DOHH2 (cell line): ENCODE measurements at regions not wholly inside any gene's neighbourhood (a gene's known extent, or its start where the extent isn't known, plus 50 kb on each side); places are given as distances from the start of the nearest gene placed in this dataset.

Source experiments
- H3F3A ChIP-seq: fragments of 200-600 bp; sonication (generic), shearing (Covaris generic); 2 replicates; pipeline ENCODE4 v1.6.0; 2016; ENCODE audit warnings: antibody characterized with exemption, mild to moderate bottlenecking; ENCODE audit not compliant: control insufficient read depth, insufficient read depth
- H3K27ac ChIP-seq: fragments of 200-600 bp; sonication (generic); 2 replicates; pipeline ENCODE4 v1.5.1; 2014; ENCODE audit warnings: low read depth, mild to moderate bottlenecking, low read length, moderate library complexity
- H3K27me3 ChIP-seq: fragments of 200-600 bp; sonication (generic); 2 replicates; pipeline ENCODE4 v1.6.1; 2014; ENCODE audit warnings: mild to moderate bottlenecking, low read length, mixed read lengths; ENCODE audit not compliant: control insufficient read depth
- H3K36me3 ChIP-seq: fragments of 200-600 bp; sonication (generic); 2 replicates; pipeline ENCODE4 v1.6.1; 2014; ENCODE audit warnings: mild to moderate bottlenecking, low read length, moderate library complexity, mixed read lengths; ENCODE audit not compliant: control insufficient read depth
- H3K4me1 ChIP-seq: fragments of 200-600 bp; sonication (generic); 2 replicates; pipeline ENCODE4 v1.6.1; 2014; ENCODE audit warnings: mild to moderate bottlenecking, low read length, mixed read lengths; ENCODE audit not compliant: control insufficient read depth
- H3K4me2 ChIP-seq: fragments of 200-600 bp; sonication (generic); 2 replicates; pipeline ENCODE4 v1.6.0; 2014; ENCODE audit warnings: mild to moderate bottlenecking, low read length, moderate library complexity
- H3K4me3 ChIP-seq: fragments of 200-600 bp; sonication (generic); 2 replicates; pipeline ENCODE4 v1.5.1; 2014; ENCODE audit warnings: mild to moderate bottlenecking, low read length, mixed read lengths
- H3K79me2 ChIP-seq: fragments of 200-600 bp; sonication (generic); 2 replicates; pipeline ENCODE4 v1.6.1; 2014; ENCODE audit warnings: mild to moderate bottlenecking, low read length, mixed read lengths; ENCODE audit not compliant: control insufficient read depth
- H3K9me2 ChIP-seq: fragments of 200-600 bp; sonication (generic); replicated peaks from 2 replicates; pipeline ENCODE4 v1.6.1; 2014; ENCODE audit warnings: mild to moderate bottlenecking, low read length, mixed read lengths; ENCODE audit not compliant: control insufficient read depth
- H3K9me3 ChIP-seq: fragments of 200-600 bp; sonication (generic); 2 replicates; pipeline ENCODE4 v1.6.1; 2014; ENCODE audit warnings: antibody characterized with exemption, low read length, mixed read lengths; ENCODE audit not compliant: control insufficient read depth, insufficient read depth
- H4K20me1 ChIP-seq: fragments of 200-600 bp; sonication (generic); 2 replicates; pipeline ENCODE4 v1.6.0; 2014; ENCODE audit warnings: low read depth, mild to moderate bottlenecking, antibody characterized with exemption, low read length, moderate library complexity; ENCODE audit not compliant: control insufficient read depth, insufficient read depth
- CTCF ChIP-seq: fragments of 200-600 bp; sonication (generic); IDR thresholded peaks from one replicate; pipeline ENCODE4 v1.5.1; 2014; ENCODE audit warnings: antibody characterized with exemption, mild to moderate bottlenecking, low read depth, low read length; ENCODE audit not compliant: poor library complexity, severe bottlenecking
- EZH2phosphoT487 ChIP-seq: fragments of 200-600 bp; sonication (generic); IDR thresholded peaks from 2 replicates; pipeline ENCODE4 v1.6.1; 2017; ENCODE audit warnings: borderline replicate concordance, mild to moderate bottlenecking, antibody characterized with exemption, low read length, moderate library complexity, mixed read lengths

- H3K36me3 ChIP-seq: no peaks in the 10 kb centered on the region
- H3K27ac ChIP-seq: no peak overlapping the region
- TF ChIP-seq EZH2phosphoT487 (no peak), CTCF (no peak)
- H3K4me3 ChIP-seq: no peak overlapping the region
- H3F3A ChIP-seq: no peaks in the 10 kb centered on the region
- no peaks in the 10 kb centered on the region for H3K27me3 ChIP-seq
- no peak overlapping the region for H3K4me2 ChIP-seq
- H3K4me1 ChIP-seq: no peaks in the 10 kb centered on the region
- H4K20me1 ChIP-seq: no peaks in the 10 kb centered on the region
- H3K9me3 ChIP-seq: no peaks in the 10 kb centered on the region
- no peaks in the 10 kb centered on the region for H3K79me2 ChIP-seq
- no peaks in the 10 kb centered on the region for H3K9me2 ChIP-seq
These were observed 1064.6 kb downstream of the BCL11B start for GRCh38 chr14:98207415-98207814.

GRCh38 chr14:98208211-98208611, 1063.8 kb downstream of the BCL11B start:
- Histone ChIP-seq H3K4me1 (no peaks in the 10 kb centered on the region), H3K4me3 (no peak overlapping the region), H3K9me2 (no peaks in the 10 kb centered on the region), H3K9me3 (no peaks in the 10 kb centered on the region), H3K4me2 (no peak overlapping the region), H4K20me1 (no peaks in the 10 kb centered on the region), H3K27ac (no peak overlapping the region), H3K79me2 (no peaks in the 10 kb centered on the region), H3K27me3 (no peaks in the 10 kb centered on the region), H3F3A (no peaks in the 10 kb centered on the region), H3K36me3 (no peaks in the 10 kb centered on the region)
- TF ChIP-seq EZH2phosphoT487 (no peak), CTCF (no peak)

- TF ChIP-seq EZH2phosphoT487 (no peak), CTCF (no peak)
- H3K27me3 ChIP-seq: no peaks in the 10 kb centered on the region
- H3K4me3 ChIP-seq: no peak overlapping the region
These were observed 1063.1 kb downstream of the BCL11B start for GRCh38 chr14:98208943-98209342.

More at GRCh38 chr14:98208943-98209342, 1063.1 kb downstream of the BCL11B start:
- H3K9me2 ChIP-seq: no peaks in the 10 kb centered on the region
- no peak overlapping the region for H3K4me2 ChIP-seq
- H3K36me3 ChIP-seq: no peaks in the 10 kb centered on the region
- H3K27ac ChIP-seq: no peak overlapping the region
- H3K4me1 ChIP-seq: no peaks in the 10 kb centered on the region
- no peaks in the 10 kb centered on the region for H3K9me3 ChIP-seq
- H3F3A ChIP-seq: no peaks in the 10 kb centered on the region
- no peaks in the 10 kb centered on the region for H4K20me1 ChIP-seq
- no peaks in the 10 kb centered on the region for H3K79me2 ChIP-seq
